HG03280 (cell line): ENCODE measurements at regions not wholly inside any gene's neighbourhood (a gene's known extent, or its start where the extent isn't known, plus 50 kb on each side); places are given as distances from the start of the nearest gene placed in this dataset.

Experiments used
- ATAC-seq: cut with Tn5 transposase; IDR thresholded peaks from one replicate; pipeline ENCODE4 v1.9.1; 2021; ENCODE audit warnings: mild to moderate bottlenecking, moderate library complexity; ENCODE audit not compliant: unreplicated experiment

GRCh38 chr12:40615590-40615989 lies 76.6 kb upstream of the CNTN1 start:
- ATAC-seq, result no peak

GRCh38 chr12:40616383-40616915 lies 75.8 kb upstream of the CNTN1 start:
- no peak for ATAC-seq

- ATAC-seq, result no peak
Observed at GRCh38 chr12:40618636-40619035, 73.6 kb upstream of the CNTN1 start.

- no peak for ATAC-seq
Observed at GRCh38 chr12:40620564-40621019, 71.6 kb upstream of the CNTN1 start.

GRCh38 chr12:40622246-40622838 lies 69.9 kb upstream of the CNTN1 start:
- ATAC-seq, result no peak

- no peak for ATAC-seq
Observed at GRCh38 chr12:40632171-40632570, 60.1 kb upstream of the CNTN1 start.

GRCh38 chr12:40632933-40633332 lies 59.3 kb upstream of the CNTN1 start:
- no peak for ATAC-seq

- ATAC-seq, result no peak
Observed at GRCh38 chr12:40634517-40635131, 57.6 kb upstream of the CNTN1 start.

GRCh38 chr12:40635141-40635731 lies 57.0 kb upstream of the CNTN1 start:
- ATAC-seq, result no peak
